ENCODE measurements at regions not wholly inside any gene's neighbourhood (a gene's known extent, or its start where the extent isn't known, plus 50 kb on each side); places are given as distances from the start of the nearest gene placed in this dataset.

DNA sequence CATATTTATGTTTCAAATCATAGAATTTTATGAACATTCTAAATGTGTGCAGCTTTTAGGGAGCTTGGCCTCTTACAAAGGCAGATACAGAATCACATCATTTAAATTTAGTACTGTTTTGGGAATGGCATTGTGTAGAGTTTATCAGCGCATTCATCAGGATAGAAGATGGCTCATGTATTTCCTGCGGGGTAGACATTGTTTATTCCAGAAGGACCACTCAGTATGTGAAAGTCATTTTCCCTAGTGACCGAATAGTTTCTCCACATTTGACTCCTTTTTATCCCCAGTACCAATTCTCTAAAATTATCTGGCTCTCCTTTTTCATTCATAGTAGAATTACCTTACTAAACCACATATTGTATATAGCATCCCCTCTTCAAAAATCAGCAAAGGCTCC, 981.9 kb upstream of the ADGRL4 start:
- TF ChIP-seq GABPA (IDR thresholded peaks at IDR 0.05; ENCODE audit: low read depth) (no peak), SPI1 (IDR thresholded peaks at IDR 0.05; ENCODE audit: borderline replicate concordance, low read depth) (no peak), POLR2AphosphoS5 (IDR thresholded peaks at IDR 0.05; ENCODE audit: low read depth) (no peak)
- TF ChIP-seq, protein P1, sequence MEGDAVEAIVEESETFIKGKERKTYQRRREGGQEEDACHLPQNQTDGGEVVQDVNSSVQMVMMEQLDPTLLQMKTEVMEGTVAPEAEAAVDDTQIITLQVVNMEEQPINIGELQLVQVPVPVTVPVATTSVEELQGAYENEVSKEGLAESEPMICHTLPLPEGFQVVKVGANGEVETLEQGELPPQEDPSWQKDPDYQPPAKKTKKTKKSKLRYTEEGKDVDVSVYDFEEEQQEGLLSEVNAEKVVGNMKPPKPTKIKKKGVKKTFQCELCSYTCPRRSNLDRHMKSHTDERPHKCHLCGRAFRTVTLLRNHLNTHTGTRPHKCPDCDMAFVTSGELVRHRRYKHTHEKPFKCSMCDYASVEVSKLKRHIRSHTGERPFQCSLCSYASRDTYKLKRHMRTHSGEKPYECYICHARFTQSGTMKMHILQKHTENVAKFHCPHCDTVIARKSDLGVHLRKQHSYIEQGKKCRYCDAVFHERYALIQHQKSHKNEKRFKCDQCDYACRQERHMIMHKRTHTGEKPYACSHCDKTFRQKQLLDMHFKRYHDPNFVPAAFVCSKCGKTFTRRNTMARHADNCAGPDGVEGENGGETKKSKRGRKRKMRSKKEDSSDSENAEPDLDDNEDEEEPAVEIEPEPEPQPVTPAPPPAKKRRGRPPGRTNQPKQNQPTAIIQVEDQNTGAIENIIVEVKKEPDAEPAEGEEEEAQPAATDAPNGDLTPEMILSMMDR (IDR thresholded peaks at IDR 0.05; ENCODE audit: insufficient read depth, low read length), result no peak
- TF ChIP-seq, protein P2, sequence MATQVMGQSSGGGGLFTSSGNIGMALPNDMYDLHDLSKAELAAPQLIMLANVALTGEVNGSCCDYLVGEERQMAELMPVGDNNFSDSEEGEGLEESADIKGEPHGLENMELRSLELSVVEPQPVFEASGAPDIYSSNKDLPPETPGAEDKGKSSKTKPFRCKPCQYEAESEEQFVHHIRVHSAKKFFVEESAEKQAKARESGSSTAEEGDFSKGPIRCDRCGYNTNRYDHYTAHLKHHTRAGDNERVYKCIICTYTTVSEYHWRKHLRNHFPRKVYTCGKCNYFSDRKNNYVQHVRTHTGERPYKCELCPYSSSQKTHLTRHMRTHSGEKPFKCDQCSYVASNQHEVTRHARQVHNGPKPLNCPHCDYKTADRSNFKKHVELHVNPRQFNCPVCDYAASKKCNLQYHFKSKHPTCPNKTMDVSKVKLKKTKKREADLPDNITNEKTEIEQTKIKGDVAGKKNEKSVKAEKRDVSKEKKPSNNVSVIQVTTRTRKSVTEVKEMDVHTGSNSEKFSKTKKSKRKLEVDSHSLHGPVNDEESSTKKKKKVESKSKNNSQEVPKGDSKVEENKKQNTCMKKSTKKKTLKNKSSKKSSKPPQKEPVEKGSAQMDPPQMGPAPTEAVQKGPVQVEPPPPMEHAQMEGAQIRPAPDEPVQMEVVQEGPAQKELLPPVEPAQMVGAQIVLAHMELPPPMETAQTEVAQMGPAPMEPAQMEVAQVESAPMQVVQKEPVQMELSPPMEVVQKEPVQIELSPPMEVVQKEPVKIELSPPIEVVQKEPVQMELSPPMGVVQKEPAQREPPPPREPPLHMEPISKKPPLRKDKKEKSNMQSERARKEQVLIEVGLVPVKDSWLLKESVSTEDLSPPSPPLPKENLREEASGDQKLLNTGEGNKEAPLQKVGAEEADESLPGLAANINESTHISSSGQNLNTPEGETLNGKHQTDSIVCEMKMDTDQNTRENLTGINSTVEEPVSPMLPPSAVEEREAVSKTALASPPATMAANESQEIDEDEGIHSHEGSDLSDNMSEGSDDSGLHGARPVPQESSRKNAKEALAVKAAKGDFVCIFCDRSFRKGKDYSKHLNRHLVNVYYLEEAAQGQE (IDR thresholded peaks at IDR 0.05; ENCODE audit: insufficient replicate concordance, low read depth), result no peak
- no peak for DNase-seq (ENCODE audit: low read depth in 1 of 2, low spot score in 1 of 2)
- H3K4me3 ChIP-seq (replicated peaks; ENCODE audit: insufficient read depth, low read length), result no peak overlapping the region
- no peaks in the 10 kb centered on the region for H3K27me3 ChIP-seq (ENCODE audit: insufficient read depth, poor library complexity, severe bottlenecking)
- no peak overlapping the region for H3K27ac ChIP-seq (replicated peaks)

DNA sequence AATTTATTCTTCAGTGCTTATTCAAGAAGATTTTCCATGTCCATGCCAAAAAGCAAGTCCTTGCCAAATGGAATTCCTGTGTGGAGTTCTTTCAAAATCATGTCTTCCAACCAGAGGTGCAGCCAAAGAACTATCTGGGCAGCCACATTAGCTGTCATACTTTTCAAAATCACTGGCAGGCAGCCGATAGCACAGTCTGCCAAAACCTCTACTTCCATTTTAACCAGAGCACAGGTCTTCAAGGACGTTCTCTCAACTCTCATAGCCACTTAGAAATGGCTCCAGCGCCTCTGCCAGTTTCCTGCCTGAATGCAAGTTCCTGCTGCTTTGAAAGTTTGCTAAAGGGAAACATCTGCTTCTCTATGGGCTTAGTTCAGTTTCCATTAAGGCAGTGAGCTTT, 975.7 kb upstream of the ADGRL4 start:
- Histone ChIP-seq H3K4me3 (replicated peaks; ENCODE audit: insufficient read depth, low read length) (no peak overlapping the region), H3K27me3 (ENCODE audit: insufficient read depth, poor library complexity, severe bottlenecking) (no peaks in the 10 kb centered on the region), H3K27ac (replicated peaks) (no peak overlapping the region)
- TF ChIP-seq SPI1 (IDR thresholded peaks at IDR 0.05; ENCODE audit: borderline replicate concordance, low read depth) (no peak), GABPA (IDR thresholded peaks at IDR 0.05; ENCODE audit: low read depth) (no peak), POLR2AphosphoS5 (IDR thresholded peaks at IDR 0.05; ENCODE audit: low read depth) (no peak)
- no peak for DNase-seq (ENCODE audit: low read depth in 1 of 2, low spot score in 1 of 2)

DNA sequence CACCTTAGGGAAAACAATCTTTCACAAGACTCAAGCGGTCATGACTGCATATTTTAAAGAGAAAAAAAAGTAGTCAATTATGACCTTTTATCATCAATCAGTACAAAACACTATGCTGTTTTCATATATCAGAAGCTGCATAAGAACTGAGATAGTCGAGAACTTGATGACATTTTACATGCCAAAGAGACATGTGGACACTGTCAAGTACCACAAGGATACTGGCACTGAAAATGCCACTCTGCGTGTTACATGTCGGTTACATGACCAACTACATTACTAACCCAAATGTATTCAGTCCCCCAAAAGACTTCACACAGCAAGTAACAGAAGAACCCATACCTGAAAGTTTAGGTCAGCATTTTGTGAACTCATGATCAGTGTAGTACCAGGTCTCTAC, 975.0 kb upstream of the ADGRL4 start:
- DNase-seq (ENCODE audit: low read depth in 1 of 2, low spot score in 1 of 2), result no peak
- H3K4me3 ChIP-seq (replicated peaks; ENCODE audit: insufficient read depth, low read length), result no peak overlapping the region
- TF ChIP-seq, protein P1 (IDR thresholded peaks at IDR 0.05; ENCODE audit: insufficient read depth, low read length), result no peak
- no peak for TF ChIP-seq GABPA (IDR thresholded peaks at IDR 0.05; ENCODE audit: low read depth)
- TF ChIP-seq, protein P2 (IDR thresholded peaks at IDR 0.05; ENCODE audit: insufficient replicate concordance, low read depth), result no peak
- no peak for TF ChIP-seq POLR2AphosphoS5 (IDR thresholded peaks at IDR 0.05; ENCODE audit: low read depth)
- TF ChIP-seq SPI1 (IDR thresholded peaks at IDR 0.05; ENCODE audit: borderline replicate concordance, low read depth), result no peak
- no peaks in the 10 kb centered on the region for H3K27me3 ChIP-seq (ENCODE audit: insufficient read depth, poor library complexity, severe bottlenecking)
- no peak overlapping the region for H3K27ac ChIP-seq (replicated peaks)

DNA sequence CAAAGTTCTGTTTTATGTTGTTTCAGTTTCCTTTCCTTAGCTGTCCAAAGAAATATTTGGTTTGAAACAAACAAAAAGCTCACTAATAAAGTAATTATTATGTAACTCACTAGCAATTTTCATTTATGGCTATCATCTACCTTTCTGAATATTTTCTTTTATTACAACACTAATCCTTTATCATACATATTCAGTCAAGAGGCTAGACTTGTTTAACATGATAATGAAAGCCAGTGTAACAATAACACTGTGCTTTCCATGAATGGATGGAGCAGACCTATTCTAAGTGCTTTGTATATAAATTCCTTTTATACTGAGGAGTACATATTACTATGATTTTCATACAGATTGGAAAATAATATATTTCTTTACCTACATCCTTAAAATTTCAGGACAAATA, 972.8 kb upstream of the ADGRL4 start:
- Histone ChIP-seq H3K4me3 (replicated peaks; ENCODE audit: insufficient read depth, low read length) (no peak overlapping the region), H3K27ac (replicated peaks) (no peak overlapping the region), H3K27me3 (ENCODE audit: insufficient read depth, poor library complexity, severe bottlenecking) (no peaks in the 10 kb centered on the region)
- TF ChIP-seq GABPA (IDR thresholded peaks at IDR 0.05; ENCODE audit: low read depth) (no peak), POLR2AphosphoS5 (IDR thresholded peaks at IDR 0.05; ENCODE audit: low read depth) (no peak), SPI1 (IDR thresholded peaks at IDR 0.05; ENCODE audit: borderline replicate concordance, low read depth) (no peak)
- TF ChIP-seq, protein P1 (IDR thresholded peaks at IDR 0.05; ENCODE audit: insufficient read depth, low read length), result no peak
- TF ChIP-seq, protein P2 (IDR thresholded peaks at IDR 0.05; ENCODE audit: insufficient replicate concordance, low read depth), result no peak
- DNase-seq (ENCODE audit: low read depth in 1 of 2, low spot score in 1 of 2), result no peak
